NCI-H2171 (cell line): ENCODE measurements at regions not wholly inside any gene's neighbourhood (a gene's known extent, or its start where the extent isn't known, plus 50 kb on each side); places are given as distances from the start of the nearest gene placed in this dataset.

ENCODE experiments used
- DNase-seq: peaks from one replicate; lab custom pipeline; 2025; lab: John Stamatoyannopoulos, UW

GRCh38 chr18:44502790-44503189 is 177.9 kb upstream of the SETBP1 start:
- DNase-seq = no peak

GRCh38 chr18:44503854-44504253 is 176.8 kb upstream of the SETBP1 start:
- no peak for DNase-seq

GRCh38 chr18:44507729-44508325 is 172.9 kb upstream of the SETBP1 start:
- no peak for DNase-seq

- DNase-seq = no peak
Measured at GRCh38 chr18:44508474-44508873, 172.2 kb upstream of the SETBP1 start.

- no peak for DNase-seq
Measured at GRCh38 chr18:44509048-44509447, 171.6 kb upstream of the SETBP1 start.

- DNase-seq = no peak
Measured at GRCh38 chr18:44510390-44510789, 170.3 kb upstream of the SETBP1 start.

GRCh38 chr18:44513233-44513632 is 167.5 kb upstream of the SETBP1 start:
- DNase-seq = no peak

- DNase-seq = no peak
Measured at GRCh38 chr18:44514106-44514505, 166.6 kb upstream of the SETBP1 start.

GRCh38 chr18:44514766-44515165 is 165.9 kb upstream of the SETBP1 start:
- no peak for DNase-seq

- DNase-seq = no peak
Measured at GRCh38 chr18:44516450-44516849, 164.2 kb upstream of the SETBP1 start.

- DNase-seq = no peak
Measured at GRCh38 chr18:44517136-44517535, 163.6 kb upstream of the SETBP1 start.

- DNase-seq = no peak
Measured at GRCh38 chr18:44518091-44518615, 162.5 kb upstream of the SETBP1 start.

GRCh38 chr18:44518666-44519065 is 162.0 kb upstream of the SETBP1 start:
- DNase-seq = no peak

GRCh38 chr18:44520981-44521667 is 159.6 kb upstream of the SETBP1 start:
- DNase-seq = peak; percentile 1

- no peak for DNase-seq
Measured at GRCh38 chr18:44521668-44522022, 159.0 kb upstream of the SETBP1 start.

- DNase-seq = no peak
Measured at GRCh38 chr18:44526705-44527415, 153.8 kb upstream of the SETBP1 start.

GRCh38 chr18:44533071-44533470 is 147.6 kb upstream of the SETBP1 start:
- no peak for DNase-seq

- DNase-seq = no peak
Measured at GRCh38 chr18:44536046-44536445, 144.6 kb upstream of the SETBP1 start.

GRCh38 chr18:44536619-44537018 is 144.1 kb upstream of the SETBP1 start:
- no peak for DNase-seq

- peak; percentile 68 for DNase-seq
Measured at GRCh38 chr18:44537526-44537925, 143.2 kb upstream of the SETBP1 start.

GRCh38 chr18:44539926-44540325 is 140.8 kb upstream of the SETBP1 start:
- no peak for DNase-seq

- no peak for DNase-seq
Measured at GRCh38 chr18:44541159-44541558, 139.5 kb upstream of the SETBP1 start.

- DNase-seq = no peak
Measured at GRCh38 chr18:44541781-44542180, 138.9 kb upstream of the SETBP1 start.
